ENCODE measurements at regions not wholly inside any gene's neighbourhood (a gene's known extent, or its start where the extent isn't known, plus 50 kb on each side); places are given as distances from the start of the nearest gene placed in this dataset.

DNA sequence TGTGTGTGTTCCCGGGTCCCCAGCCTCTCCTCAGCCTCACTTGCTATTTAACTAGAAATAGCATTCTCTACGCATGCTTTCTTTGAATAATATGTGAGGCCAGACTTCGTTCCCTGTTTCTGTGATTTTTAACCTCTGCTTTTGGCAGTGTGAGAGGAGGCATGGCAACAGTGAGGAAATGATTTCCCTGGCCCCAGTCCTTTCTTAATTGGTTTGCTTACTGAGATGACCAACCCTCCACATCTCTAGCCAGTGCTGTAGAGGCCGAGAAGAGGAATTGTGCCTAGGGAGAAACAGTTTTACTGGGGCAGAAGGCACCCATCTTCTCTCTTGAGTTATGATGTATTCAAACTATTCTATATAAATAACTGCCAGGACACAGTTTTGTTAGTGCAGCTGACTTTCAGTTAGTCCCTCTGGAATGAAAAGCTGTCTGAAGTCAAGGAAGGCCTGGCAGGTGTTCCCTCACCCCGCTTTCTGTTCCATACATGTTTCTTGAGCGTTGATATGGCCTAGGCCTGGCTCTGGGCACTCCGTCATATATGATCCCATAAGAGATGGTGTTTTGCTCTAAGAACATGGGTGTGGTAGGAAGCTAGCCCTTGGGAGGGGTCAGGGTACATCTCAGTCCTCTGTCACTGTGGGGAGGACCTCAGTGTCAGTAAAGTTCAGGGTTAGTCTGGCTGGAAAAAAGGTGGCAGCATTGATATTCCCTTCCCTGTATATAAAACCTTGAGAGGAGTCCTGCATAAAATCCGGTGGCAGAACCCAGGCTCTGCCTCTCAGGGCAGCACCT, 73.7 kb upstream of the NPAS1 start:
- ChIA-PET CTCF (interaction anchor here (0.9 to 3.3 kb wide), 6 partner anchors 10 to 89 kb away, joined by 3 to 14 read pairs (median 8); no protein-coding TSS in a partner anchor), POLR2A (interaction anchor here (0.6 kb wide), 1 partner anchor 62 kb away, joined by 3 read pairs; no protein-coding TSS in a partner anchor)
- dilution Hi-C loops (cut with MboI; ENCODE audit: extremely low pct_ligation_motif_present, low sequenced_read_pairs) (no loop called here), intact Hi-C loops (cut with micrococcal nuclease) (no loop called here)
- Histone ChIP-seq H3K36me3 (ENCODE audit: control insufficient read depth in 2 of 2, extremely low read depth in 1 of 2, insufficient read depth in 2 of 2, low read length in 2 of 2) (peaks cover 2% of the 10 kb centered on the region in 2 experiments), H3K9me1 (replicated peaks; ENCODE audit: control insufficient read depth, extremely low read depth, insufficient read depth, low read length) (no peaks in the 10 kb centered on the region), H3K4me3 (replicated peaks in 1 of 3; ENCODE audit: insufficient read depth in 1 of 3, low read depth in 1 of 3, low read length in 3 of 3) (no peak overlapping the region), H3K79me2 (ENCODE audit: control insufficient read depth, insufficient read depth, low read length) (peaks cover 5% of the 10 kb centered on the region), H3K9me3 (replicated peaks; ENCODE audit: control insufficient read depth, insufficient read depth, low read length) (no peaks in the 10 kb centered on the region), H3K27ac (ENCODE audit: insufficient read depth, low read depth, low read length) (no peak overlapping the region), H3K27me3 (ENCODE audit: control insufficient read depth in 2 of 2, insufficient read depth in 2 of 2, low read length in 2 of 2) (no peaks in the 10 kb centered on the region), H2AFZ (ENCODE audit: low read depth, low read length) (no peak overlapping the region), H3K4me2 (ENCODE audit: insufficient read depth, low read length) (no peak overlapping the region), H3K9ac (replicated peaks; ENCODE audit: extremely low read depth, insufficient read depth, low read length) (no peak overlapping the region), H3K4me1 (ENCODE audit: control insufficient read depth, extremely low read depth, insufficient read depth, low read length) (peaks cover 3% of the 10 kb centered on the region), H4K20me1 (replicated peaks; ENCODE audit: control insufficient read depth, extremely low read depth, insufficient read depth, low read length) (no peaks in the 10 kb centered on the region)
- FAIRE-seq (no peak), DNase-seq (ENCODE audit: low read depth, low spot score) (no peak)
- TF ChIP-seq FOS (IDR thresholded peaks at IDR 0.05; ENCODE audit: borderline replicate concordance, insufficient read depth, low read length) (no peak), POLR2A (IDR thresholded peaks at IDR 0.05; ENCODE audit: low read depth, low read length) (no peak)
- BruUV-seq (replicated peaks), result no TSS peak

DNA sequence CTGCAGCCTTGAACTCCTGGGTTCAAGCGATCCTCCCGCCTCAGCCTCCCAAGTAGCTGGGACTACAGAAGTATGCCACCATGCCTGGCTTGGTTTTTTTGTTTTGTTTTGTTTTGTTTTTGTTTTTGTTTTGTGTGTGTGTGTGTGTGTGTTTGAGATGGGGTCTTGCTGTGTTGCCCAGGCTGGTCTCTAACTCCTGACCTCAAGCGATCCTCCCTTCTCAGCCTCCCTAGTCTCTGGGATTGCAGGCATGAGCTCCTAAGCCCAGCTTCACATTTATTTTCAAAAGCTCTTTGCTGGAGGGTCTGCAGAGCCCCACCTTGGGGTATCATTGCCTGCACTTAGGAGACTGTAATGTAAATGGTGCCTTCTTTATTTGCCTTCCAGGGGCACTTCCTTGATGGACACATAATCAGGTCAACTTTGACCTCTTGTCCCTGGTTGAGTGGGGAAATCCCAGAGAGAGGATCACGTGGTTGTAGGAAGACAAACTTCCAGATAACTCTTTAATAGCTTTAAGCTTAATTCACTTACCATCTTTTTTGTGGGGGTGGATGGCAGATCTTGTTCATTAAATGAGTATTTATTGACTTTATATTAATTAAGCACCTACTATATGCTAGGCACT, 72.9 kb upstream of the NPAS1 start:
- no TSS peak for BruUV-seq (replicated peaks)
- H3K9me1 ChIP-seq (replicated peaks; ENCODE audit: control insufficient read depth, extremely low read depth, insufficient read depth, low read length), result no peaks in the 10 kb centered on the region
- no peak overlapping the region for H3K27ac ChIP-seq (ENCODE audit: insufficient read depth, low read depth, low read length)
- peaks cover 2% of the 10 kb centered on the region in 2 experiments for H3K36me3 ChIP-seq (ENCODE audit: control insufficient read depth in 2 of 2, extremely low read depth in 1 of 2, insufficient read depth in 2 of 2, low read length in 2 of 2)
- no peak overlapping the region for H2AFZ ChIP-seq (ENCODE audit: low read depth, low read length)
- no peak overlapping the region for H3K9ac ChIP-seq (replicated peaks; ENCODE audit: extremely low read depth, insufficient read depth, low read length)
- peaks cover 5% of the 10 kb centered on the region for H3K79me2 ChIP-seq (ENCODE audit: control insufficient read depth, insufficient read depth, low read length)
- no peaks in the 10 kb centered on the region for H3K27me3 ChIP-seq (ENCODE audit: control insufficient read depth in 2 of 2, insufficient read depth in 2 of 2, low read length in 2 of 2)
- no peak overlapping the region for H3K4me3 ChIP-seq (replicated peaks in 1 of 3; ENCODE audit: insufficient read depth in 1 of 3, low read depth in 1 of 3, low read length in 3 of 3)
- intact Hi-C loops (cut with micrococcal nuclease) (no loop called here), dilution Hi-C loops (cut with MboI; ENCODE audit: extremely low pct_ligation_motif_present, low sequenced_read_pairs) (no loop called here)
- FAIRE-seq (no peak), DNase-seq (ENCODE audit: low read depth, low spot score) (no peak)
- TF ChIP-seq POLR2AphosphoS5 (IDR thresholded peaks at IDR 0.05; ENCODE audit: insufficient read depth, low read depth, low read length) (no peak), JUN (IDR thresholded peaks at IDR 0.05; ENCODE audit: borderline replicate concordance, insufficient read depth, insufficient read length, low read depth) (no peak), MYC (IDR thresholded peaks at IDR 0.05; ENCODE audit: low read depth, low read length) (no peak), POLR2A (IDR thresholded peaks at IDR 0.05; ENCODE audit: low read depth, low read length) (no peak), GATA2 (IDR thresholded peaks at IDR 0.05; ENCODE audit: insufficient read depth, insufficient read length, low read depth, low read length) (no peak), EZH2 (IDR thresholded peaks at IDR 0.05; ENCODE audit: borderline replicate concordance, low read depth, low read length, severe bottlenecking) (no peak), FOS (IDR thresholded peaks at IDR 0.05; ENCODE audit: borderline replicate concordance, insufficient read depth, low read length) (no peak)
- TF ChIP-seq, protein P1, sequence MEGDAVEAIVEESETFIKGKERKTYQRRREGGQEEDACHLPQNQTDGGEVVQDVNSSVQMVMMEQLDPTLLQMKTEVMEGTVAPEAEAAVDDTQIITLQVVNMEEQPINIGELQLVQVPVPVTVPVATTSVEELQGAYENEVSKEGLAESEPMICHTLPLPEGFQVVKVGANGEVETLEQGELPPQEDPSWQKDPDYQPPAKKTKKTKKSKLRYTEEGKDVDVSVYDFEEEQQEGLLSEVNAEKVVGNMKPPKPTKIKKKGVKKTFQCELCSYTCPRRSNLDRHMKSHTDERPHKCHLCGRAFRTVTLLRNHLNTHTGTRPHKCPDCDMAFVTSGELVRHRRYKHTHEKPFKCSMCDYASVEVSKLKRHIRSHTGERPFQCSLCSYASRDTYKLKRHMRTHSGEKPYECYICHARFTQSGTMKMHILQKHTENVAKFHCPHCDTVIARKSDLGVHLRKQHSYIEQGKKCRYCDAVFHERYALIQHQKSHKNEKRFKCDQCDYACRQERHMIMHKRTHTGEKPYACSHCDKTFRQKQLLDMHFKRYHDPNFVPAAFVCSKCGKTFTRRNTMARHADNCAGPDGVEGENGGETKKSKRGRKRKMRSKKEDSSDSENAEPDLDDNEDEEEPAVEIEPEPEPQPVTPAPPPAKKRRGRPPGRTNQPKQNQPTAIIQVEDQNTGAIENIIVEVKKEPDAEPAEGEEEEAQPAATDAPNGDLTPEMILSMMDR (IDR thresholded peaks at IDR 0.05; ENCODE audit: extremely low read depth in 1 of 2, insufficient read depth in 1 of 2, low read depth in 1 of 2, low read length in 2 of 2), result no peak
- TF ChIP-seq, protein P2, sequence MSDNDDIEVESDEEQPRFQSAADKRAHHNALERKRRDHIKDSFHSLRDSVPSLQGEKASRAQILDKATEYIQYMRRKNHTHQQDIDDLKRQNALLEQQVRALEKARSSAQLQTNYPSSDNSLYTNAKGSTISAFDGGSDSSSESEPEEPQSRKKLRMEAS (IDR thresholded peaks at IDR 0.05; ENCODE audit: insufficient read depth, insufficient read length), result no peak
- H3K4me1 ChIP-seq (ENCODE audit: control insufficient read depth, extremely low read depth, insufficient read depth, low read length), result peaks cover 6% of the 10 kb centered on the region
- no peaks in the 10 kb centered on the region for H4K20me1 ChIP-seq (replicated peaks; ENCODE audit: control insufficient read depth, extremely low read depth, insufficient read depth, low read length)
- no peaks in the 10 kb centered on the region for H3K9me3 ChIP-seq (replicated peaks; ENCODE audit: control insufficient read depth, insufficient read depth, low read length)
- ChIA-PET POLR2A (no interaction called here), CTCF (interaction anchor here (0.9 to 3.3 kb wide), 4 partner anchors 9 to 56 kb away, joined by 3 to 14 read pairs (median 8); no protein-coding TSS in a partner anchor)
- no peak overlapping the region for H3K4me2 ChIP-seq (ENCODE audit: insufficient read depth, low read length)
